NCI-H524 treated with DMSO at 0.1 percent for 48 hours (cell line): ENCODE measurements at regions not wholly inside any gene's neighbourhood (a gene's known extent, or its start where the extent isn't known, plus 50 kb on each side); places are given as distances from the start of the nearest gene placed in this dataset.
A peak's percentile ranks its signal among the peaks of the same experiment; 100 is the strongest.
"Not testable (repeated sequence)": the region's sequence is repeated elsewhere in the genome, so short reads cannot be mapped to it uniquely, and the experiment has no call there.

Experiments used
- DNase-seq: peaks from one replicate; lab custom pipeline; 2025; lab: John Stamatoyannopoulos, UW

DNA sequence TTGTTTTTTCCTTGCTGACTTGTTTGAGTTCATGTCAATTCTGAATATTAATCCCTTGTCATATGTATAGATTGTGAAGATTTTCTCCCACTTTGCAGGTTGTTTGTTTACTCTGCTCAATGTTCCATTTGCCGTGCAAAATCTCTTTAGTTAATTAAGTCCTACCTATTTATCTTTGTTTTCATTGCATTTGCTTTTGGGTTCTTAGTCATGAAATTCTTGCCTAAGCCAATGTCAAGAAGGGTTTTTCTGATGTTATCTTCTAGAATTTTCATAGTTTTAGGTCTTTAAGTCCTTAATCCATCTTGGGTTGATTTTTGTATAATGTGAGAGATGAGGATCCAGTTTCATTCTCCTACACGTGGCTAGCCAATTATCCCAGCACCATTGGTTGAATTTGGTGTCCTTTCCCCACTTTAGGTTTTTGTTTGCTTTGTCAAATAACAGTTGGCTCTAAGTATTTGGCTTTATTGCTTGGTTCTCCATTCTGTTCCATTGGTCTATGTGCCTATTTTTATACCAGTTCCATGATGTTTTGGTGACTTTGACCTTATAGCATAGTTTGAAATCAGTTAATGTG is 163.1 kb upstream of the PGR start:
- DNase-seq: no peak

DNA sequence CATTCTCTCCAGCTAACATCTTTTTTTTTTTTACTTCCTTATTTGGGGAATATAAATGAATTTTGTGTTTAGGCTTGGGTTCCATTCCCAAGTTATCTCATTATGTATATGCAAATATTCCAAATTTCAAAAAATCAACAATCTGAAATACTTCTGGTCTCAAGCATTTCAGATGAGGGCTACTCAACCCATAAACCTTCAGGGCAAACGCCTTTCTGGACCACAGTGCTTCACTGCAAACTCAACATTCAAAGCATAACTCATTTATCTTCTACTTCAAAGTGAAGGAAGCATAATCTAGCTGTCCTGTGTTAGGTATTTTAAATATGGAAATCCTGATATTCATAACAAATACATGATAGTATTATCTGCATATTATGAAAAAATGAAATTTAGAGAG is 161.7 kb upstream of the PGR start:
- no peak for DNase-seq

DNA sequence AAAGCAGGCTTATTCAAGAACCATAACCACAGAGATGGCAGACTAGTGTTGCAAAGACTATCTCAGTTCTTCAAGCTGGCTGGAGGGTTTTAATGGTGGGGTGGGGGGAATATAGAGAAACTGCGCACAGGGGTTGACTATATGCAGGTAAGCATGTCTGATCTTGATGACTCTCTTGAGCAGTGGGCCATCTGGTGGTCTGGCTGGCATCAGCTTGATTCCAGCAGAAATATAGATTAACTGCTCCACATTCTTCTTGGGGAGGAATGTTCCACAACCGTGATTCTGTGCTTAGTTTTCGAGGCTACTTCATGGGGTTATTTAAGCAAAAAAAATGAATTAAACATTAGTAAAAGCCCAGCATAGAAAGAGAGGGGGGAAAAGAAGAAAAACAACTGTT is 158.8 kb upstream of the PGR start:
- DNase-seq: no peak

DNA sequence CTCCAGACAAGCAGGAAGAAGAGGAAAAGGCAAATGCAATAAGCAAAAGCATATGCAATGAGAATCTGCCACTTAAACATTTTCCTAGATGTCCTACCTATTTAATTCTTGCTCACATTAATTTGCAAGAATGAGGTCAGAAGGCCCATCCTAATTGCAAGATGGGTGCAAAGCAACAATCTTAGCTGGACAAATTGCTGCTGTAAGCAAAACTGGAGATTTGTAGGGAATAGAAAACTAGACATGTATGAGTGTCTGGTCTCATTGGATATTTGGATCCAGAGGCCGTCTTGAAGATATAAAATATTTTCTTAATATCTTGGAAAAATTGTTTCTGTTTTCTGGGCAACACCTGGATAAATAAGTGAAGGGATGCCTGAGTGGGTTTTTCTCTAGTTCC is 150.1 kb upstream of the PGR start:
- no peak for DNase-seq

DNA sequence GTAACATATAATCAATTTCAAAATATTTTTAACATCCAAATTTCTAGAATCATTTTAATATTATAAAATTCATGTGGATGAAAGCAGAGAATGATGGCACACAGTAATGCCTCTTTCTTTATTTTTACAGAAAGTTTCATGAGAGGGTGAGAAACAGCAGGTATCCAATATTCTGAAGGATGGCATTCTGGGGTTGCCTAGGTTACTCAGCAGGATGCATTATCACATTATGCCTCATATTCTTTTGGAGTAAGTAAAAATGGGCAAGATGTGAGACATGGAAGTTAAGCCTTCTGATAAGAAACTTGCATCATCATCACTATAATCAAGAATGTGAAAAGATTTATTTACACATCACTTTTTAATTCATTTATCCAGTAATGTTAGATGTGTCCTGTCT is 148.7 kb upstream of the PGR start:
- no peak for DNase-seq

DNA sequence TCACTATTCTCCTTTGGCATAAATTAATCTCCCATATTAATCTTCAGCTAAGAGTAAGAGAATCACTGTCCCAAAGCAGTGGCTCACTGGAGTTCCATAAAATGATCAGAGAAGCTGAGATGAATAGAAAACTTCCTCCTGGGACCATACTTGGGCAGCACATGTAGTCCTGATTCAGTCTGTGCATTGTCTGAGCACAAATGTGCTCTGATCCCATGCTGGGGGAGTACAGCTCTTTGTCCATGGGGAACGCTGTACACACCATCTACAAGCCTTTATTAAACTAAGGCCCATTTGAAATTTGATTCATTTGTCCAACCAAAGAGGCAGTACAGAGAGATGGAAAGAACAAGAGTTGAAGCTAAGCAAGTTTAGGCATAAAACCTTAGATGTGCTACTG is 147.4 kb upstream of the PGR start:
- DNase-seq: no peak

DNA sequence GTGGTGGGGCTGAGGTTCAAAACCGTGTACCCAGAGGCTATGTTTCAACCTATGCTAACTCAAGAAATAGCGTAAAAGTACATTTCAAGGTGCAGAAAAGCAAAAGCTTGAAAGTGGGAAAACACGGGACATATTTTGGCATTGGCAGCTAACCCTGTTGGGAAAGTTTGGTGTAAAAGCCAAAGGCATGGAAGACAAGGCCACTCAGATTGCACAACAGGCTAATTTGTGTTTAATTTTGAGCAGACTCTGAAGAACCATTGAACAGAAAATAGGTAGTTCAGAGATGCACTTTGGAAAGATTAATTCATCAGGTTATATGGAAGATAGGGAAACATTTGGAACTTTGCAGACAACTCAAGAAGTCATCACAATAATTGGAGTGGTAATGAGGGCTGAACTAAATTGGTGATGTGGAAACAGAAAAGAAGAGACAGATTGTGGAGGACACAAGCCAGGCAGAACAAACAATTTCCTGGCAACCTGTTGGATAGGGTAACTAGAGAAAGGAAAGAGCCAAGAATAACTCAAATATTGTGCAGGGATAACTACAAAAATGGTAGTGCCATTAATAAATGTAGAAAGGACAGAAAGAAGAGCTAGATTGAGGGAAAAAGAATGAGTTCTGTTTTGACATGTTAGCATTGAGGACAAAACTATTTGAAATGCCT is 140.5 kb upstream of the PGR start:
- DNase-seq: no peak

DNA sequence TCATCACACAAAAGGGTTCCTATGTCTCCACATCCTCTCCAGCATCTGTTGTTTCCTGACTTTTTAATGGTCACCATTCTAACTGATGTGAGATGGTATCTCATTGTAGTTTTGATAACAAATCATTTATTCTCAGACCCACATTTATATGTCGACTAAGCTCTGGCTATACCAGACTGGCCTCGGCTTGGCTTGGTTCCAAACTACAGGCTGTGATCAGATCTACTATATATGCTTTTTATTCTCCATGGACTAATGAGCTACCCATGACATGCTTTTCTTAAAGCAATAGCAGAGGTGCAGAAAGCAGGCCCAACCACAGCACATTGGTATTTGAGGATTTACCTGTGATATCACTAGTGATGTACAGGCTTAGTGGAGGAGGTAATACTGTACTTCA is 139.8 kb upstream of the PGR start:
- DNase-seq: no peak

DNA sequence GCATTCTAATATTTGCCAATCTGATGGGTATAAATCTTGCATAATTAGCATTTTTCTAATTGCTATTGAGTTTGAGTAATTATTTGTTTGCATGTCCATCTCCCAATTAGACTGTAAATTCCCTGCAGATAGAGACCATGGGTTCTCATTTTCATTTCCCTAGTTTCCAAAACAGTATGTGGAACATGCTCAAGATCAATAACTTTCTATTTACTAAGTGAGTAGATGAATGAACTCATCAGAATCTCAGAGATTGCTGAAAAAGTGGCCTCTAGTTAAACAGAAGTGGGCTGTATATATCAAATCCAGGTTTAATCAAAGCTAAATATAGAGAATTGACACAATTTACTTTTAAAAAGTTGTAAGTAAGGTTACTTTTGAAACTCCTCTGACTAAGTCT is 138.0 kb upstream of the PGR start:
- no peak for DNase-seq

DNA sequence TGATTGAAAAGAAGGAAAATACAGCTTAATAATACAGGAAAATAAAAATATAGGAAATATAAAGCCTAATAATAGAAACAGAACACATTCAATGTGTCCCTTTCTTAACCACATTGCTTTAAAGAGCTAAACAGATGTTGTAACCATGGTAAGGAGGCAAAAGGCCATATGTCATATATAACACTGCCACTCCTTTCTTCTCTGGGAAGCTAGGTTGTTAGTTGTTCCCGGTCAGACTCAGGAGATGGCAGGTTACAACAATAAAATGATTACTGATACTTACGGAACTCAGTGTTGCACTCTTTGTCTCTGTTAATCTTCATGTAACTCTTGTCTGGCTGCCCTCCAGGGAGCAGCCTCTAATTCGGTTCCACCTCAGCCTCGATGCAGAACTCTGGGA is 134.7 kb upstream of the PGR start:
- DNase-seq: peak; percentile 1

DNA sequence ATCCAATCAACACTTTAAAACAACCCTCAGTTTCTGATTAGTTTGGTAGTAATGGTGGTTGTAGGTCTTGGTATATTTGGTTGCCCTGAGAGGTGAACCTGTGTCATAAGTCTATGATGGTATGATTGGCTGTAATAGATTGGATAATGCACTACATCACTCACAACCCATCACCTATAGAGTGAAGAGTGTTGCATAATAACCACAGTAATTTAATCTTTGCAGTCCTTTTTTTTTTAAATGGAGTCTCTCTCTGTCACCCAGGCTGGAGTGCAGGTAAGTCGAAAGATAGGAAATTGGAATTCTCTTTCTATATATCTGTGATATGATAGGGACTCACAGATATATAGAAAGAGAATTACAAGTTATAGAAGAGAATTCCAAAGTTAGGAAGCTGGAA is 133.4 kb upstream of the PGR start:
- DNase-seq: no peak

DNA sequence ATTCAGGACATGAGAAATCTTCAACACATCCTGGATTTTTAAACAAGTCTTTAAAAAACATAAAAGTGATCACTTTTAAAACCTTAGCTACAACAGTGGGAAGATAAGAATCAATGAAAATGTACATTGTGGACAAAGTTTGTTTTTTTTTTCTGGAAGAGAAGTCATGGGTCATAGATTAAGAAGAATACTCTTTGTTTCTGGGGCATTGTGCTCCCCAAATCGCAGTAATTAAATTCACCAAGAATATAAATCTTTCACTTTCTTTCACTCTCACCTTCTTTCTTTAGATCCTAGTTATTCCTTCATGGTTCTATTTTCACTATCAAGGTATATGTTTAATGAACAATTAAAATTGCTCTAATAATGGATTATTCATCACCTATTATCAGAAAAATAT is 132.6 kb upstream of the PGR start:
- no peak for DNase-seq

DNA sequence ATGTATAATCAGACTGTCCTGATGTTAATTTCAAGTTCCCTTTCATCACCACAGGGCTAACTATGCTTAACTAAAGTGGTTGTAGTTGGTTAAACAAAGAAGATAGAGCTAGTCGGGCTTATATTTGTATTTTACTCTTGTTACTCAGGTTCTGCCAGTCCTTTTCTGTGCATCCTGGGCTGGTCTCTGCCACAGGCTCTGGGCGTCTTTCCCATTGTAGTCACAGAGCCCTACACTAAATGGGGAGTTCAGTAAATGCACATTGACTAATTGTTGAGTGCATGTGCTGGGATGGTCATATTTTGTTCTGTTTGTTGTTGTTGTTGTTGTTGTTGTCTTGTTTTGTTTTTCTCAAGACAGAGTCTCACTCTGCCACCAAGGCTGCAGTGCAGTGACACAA is 125.4 kb upstream of the PGR start:
- no peak for DNase-seq

DNA sequence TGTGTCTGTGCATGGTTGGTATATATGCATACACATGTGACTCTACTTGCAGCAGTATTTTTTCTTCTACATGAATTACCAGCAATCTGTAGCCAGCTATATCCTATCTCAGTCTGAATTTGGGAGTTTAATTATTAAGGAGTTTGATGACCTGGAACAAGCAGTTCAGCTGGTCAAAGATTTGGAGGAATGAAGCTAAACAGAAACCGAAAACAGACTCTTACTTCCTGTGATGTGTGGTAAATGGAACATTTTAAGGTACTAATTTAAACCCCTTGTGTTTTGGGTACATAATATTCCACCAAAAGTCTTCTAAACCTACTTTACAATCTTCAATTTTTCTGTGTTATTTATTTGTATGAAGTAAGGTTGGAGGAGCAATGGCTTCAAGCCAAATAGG is 124.4 kb upstream of the PGR start:
- no peak for DNase-seq

DNA sequence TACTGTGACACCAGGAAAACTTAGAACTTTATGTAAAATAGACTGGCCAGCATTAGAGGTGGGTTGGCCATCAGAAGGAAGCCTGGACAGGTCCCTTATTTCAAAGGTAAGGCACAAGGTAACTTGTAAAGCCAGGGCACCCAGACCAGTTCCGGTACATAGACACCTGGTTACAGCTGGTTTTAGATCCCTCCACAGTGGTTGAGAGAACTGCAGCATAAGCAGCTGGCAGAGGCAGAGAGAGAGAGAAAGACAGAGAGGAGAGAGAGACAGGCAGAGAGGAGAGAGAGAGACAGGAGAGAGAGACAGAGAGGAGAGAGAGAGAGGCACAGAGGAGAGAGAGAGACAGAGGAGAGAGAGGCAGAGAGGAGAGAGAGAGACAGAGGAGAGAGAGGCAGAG is 116.0 kb upstream of the PGR start:
- not testable (repeated sequence) for DNase-seq

DNA sequence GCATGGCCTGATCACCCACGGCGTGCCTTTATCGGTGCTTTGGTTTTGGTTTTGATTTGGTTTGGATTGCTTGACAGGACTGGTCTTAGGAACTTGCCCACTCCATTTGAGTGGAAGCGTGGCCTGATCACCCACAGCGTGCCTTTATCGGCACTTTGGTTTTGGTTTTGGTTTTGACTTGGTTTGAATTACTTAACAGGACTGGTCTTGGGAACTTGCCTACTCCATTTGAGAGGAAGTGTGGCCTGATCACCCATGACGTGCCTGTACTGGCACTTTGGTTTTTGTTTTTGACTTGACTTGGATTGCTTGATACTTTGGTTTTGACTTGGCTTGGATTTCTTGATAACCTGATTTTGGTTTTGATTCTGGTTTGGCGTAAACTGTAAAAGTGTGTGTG is 115.5 kb upstream of the PGR start:
- not testable (repeated sequence) for DNase-seq

DNA sequence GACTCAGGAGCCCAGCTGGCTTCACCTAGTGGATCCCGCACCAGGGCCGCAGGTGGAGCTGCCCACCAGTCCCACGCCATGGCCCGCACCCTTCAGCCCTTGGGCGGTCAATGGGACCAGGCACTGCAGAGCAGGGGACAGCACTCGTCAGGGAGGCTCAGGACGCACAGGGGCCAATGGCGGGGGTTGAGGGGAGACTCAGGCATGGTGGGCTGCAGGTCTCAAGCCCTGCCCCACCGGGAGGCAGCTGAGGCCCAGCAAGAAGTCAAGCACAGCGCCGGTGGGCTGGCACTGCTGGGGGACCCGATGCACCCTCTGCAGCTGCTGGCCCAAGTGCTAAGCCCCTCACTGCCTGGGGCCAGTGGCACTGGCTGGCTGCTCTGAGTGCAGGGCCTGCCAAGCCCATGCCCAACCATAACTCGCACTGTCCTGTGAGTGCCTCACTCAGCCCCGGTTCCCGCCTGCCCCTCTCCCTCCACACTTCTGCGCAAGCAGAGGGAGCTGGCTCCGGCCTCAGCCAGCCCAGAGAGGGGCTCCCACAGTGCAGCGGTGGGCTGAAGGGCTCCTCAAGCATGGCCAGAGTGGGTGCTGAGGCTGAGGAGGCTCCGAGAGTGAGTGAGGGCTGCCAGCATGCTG is 111.7 kb upstream of the PGR start:
- no peak for DNase-seq

DNA sequence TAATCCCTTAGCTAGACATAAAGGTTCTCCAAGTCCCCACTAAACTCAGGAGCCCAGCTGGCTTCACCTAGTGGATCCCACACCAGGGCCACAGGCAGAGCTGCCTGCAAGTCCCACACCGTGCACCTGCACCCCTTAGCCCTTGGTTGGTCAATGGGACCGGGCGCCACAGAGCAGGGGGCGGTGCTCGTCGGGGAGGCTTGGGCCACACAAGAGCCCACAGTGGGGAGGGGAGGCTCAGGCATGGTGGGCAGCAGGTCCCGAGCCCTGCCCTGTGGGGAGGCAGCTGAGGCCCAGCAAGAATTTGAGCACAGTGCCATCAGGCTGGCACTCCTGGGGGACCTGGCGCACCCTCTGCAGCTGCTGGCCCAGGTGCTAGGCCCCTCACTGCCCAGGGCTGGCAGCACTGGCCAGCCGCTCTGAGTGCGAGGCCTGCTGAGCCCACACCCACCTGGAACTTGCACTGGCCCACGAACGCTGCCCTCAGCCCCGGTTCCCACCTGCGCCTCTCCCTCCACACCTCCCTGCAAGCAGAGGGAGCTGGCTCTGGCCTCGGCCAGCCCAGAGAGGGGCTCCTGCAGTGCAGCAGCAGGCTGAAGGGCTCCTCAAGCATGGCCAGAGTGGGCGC is 101.7 kb upstream of the PGR start:
- DNase-seq: not testable (repeated sequence)

DNA sequence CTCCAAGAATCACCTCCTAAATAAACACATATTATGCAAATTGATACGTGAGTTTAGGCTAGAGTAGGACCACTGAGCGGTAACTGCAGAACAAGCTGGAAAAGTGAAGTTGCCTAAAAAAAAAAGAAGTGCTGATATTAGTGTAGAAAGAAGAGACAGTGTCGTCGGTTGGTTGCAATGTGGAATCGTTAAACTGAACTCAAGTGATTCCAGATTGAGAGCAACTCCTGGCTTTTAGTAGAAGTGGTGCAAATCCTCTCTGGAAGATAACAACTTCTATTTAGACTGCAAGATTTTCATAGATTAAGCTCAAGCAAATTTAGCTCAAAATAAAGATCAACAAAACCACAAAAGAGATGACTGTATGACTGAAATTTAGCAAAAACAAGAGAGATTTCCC is 97.0 kb upstream of the PGR start:
- DNase-seq: no peak

DNA sequence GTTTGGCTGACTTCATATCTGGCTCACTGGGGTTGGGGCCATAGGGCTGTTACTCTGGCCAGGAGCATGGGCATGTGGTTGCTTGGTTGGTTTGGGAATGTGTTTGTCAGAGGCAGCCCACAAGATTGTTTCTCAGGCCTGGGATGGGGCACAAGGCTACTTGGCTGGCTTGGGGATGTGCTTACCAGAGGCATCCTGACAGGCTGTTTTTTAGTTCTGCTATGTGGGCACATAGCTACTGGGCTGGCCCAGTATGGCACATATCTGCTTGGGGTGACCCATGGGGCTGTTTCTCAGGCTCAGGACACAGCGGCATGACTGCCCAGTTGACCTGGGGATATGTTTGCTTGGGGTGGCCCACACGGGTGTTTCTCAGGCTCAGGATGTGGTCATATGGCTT is 94.6 kb upstream of the PGR start:
- DNase-seq: no peak

DNA sequence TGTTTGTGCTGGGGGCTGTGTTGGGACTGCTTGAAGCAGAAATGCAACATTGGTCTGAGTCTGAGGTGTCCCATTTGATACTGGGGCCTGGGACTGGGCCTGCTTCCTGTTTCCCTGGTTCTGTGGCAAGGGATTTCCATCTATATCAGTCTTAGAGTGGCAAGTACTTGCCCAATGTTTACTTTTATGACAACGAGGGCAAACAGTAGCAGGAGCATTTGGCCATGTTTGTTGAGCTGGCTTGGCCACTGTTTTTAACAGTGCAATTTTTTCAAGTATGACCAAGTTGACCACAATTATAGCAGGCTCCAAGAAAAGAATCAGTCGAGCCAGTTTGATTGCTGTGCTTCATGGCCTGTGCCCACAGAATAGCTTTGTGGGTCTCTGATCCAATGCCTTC is 88.5 kb upstream of the PGR start:
- DNase-seq: not testable (repeated sequence)

DNA sequence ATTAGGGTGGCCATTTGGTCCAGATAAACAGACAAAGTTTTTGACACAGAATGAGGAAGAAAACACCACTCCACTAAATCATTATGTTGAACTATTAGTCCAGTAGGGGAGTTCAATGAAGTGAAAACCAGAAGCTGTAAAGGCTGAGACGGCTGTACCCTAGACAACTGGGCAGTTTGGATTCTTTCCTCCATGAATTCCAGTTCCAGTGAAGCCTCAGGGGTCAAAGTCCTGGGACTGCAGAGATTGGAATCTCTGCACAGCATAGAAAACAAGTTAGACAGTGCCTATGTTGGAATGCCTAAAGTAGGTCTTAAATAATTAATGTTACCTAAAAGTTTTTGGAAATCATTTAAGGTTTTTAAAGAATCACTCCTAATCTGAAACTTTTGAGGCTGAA is 86.5 kb upstream of the PGR start:
- not testable (repeated sequence) for DNase-seq

DNA sequence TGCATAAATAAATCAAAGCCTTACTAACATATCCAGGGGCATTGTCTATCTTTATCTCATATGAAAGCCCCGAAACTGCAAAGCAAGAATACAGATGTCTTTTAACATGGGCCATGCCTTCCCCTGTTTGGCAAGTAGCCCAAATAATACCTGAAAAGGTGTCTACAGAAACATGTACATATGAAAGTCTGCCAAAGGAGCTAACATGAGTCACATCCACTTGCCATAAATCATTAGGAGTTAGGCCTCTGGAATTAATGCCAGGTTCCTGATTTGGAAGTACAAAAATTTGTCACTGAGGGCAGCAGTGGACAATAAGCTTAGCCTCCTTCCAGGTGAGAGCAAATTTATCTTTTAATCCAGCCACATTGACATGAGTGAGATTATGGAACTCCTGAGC is 85.5 kb upstream of the PGR start:
- DNase-seq: no peak
